Ramos (cell line): ENCODE measurements at regions not wholly inside any gene's neighbourhood (a gene's known extent, or its start where the extent isn't known, plus 50 kb on each side); places are given as distances from the start of the nearest gene placed in this dataset.

Experiments used
- in situ Hi-C: fragments of 300-500 bp; cut with MboI; formaldehyde crosslinking; loops from one replicate; pipeline ENCODE4 v1.14.3; 2022; ENCODE audit warnings: low sequenced_read_pairs; ENCODE audit not compliant: unreplicated experiment

DNA sequence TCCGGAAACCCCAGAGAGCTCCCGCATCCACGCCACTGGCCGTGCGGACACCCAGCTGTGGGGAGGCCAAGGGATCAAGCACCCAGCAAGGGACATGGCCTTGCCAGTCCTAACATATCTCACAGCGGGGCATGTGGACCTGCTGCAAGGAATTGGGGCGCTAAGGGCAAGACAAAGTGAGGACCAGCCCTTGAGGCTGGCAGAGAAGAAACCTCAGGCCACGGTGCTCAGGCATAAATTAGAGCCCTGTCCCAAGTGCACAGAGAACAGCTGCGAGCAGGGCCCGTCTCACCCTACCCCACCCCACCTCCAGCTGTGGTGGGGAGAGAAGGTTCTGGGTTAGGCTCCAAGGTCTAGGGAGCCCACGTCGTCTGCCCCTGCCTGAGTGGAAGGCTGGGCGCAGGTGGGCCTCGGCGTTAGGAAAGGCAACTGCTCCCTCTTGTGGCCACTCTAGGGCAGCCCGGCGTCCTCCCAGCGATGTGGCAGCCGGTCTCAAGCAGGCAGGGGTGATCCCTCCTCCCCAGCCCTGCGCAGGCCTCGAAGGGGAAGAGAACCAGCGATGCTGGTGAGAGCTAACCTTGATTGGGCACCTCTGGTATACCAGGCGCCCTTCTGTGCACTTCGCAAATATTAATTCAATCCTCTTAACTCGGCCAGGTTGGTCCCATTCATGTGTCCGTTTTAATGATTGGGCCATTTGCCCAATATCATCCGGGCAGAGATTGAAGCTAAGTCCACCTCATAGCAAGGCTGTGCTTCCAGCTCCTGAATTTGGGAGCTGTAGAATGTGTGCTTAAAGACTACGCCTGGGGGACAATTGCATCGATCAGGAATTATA, 235.8 kb downstream of the NFATC2 start:
- in situ Hi-C loops: loop anchor here (5.0 kb wide), 1 partner anchor 314 kb away; no protein-coding TSS in a partner anchor

GRCh38 chr20:51306081-51306480, 236.4 kb downstream of the NFATC2 start:
- in situ Hi-C loops: loop anchor here (5.0 kb wide), 1 partner anchor 314 kb away; no protein-coding TSS in a partner anchor

DNA sequence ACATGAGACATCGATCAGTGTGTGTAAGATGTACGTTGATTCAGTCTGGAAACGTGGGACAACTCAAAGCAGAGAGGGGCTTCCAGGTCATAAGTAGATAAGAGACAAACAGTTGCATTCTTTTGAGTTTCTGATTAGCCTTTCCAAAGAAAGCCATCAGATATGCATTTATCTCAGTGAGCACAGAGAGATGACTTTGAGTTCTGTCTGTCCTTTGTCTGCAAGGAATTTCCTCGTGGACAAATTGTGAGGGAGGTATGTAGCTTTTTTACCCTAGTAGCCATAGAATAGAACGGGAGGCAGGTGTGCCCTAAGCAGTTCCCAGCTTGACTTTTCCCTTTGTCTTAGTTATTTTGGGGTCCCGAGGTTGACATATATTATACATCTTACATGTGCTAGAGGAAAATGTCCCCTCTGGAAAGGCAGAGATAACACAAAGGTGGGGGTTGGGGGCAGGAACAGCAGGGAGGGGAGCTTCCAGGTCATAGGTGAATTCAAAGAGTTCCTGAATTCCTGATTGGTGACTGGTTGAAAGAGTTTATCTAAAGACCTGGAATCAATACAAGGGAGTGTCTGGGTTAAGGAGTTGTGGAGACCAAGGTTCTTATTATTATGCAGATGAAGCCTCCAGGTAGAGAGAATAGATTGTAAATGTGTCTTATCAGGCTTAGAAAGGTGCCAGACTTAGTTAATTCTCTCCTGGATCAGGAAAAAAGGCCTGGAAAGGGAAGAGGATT, 237.0 kb downstream of the NFATC2 start:
- in situ Hi-C loops: loop anchor here (5.0 kb wide), 1 partner anchor 313 kb away; no protein-coding TSS in a partner anchor

DNA sequence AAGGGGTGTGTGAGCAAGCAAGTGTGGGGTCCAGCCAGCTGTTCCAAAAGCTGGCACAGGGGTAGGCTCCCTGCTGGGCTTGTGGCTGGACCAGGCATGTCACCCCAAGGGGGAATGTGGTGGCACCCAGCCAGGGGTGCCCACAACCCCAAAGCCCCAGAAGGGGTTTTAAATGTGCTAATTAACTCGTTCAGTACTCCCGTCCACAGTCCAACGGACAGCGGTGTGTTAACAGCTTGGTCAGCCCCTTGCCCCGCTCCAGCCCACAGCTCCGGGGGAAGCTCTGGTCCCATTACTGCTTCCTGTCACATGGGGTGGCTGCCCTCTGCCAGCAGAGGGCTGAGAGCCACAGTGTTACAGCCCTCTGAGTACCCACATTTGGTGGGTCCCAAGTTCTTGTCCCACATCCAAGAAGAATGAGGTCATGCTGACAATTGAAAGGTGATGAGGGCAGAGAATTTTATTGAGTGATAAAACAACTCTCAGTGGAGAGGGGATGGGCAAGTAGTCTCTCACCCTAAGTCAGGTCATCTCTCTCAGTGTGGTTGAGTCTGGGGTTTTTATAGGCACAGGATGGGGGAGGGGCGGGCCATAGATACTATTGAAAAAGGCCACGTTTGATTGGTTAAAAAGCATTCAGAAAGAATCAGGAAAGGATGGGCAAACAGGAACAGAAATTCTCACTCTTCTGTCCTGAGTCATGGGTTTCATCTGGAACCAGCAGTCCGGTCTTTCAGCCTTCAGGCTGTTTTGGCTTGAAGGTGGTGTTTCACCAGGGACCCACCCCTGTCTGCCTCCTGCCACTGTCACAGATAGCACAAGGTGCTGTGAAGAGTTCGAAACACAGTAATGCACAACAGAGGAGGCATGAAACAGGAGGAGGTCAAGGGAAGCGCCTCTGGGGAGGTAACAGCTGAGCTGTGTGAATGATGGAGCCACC, 238.5 kb downstream of the NFATC2 start:
- in situ Hi-C loops: no loop called here

GRCh38 chr20:51301026-51301425, 241.5 kb downstream of the NFATC2 start:
- in situ Hi-C loops: no loop called here

DNA sequence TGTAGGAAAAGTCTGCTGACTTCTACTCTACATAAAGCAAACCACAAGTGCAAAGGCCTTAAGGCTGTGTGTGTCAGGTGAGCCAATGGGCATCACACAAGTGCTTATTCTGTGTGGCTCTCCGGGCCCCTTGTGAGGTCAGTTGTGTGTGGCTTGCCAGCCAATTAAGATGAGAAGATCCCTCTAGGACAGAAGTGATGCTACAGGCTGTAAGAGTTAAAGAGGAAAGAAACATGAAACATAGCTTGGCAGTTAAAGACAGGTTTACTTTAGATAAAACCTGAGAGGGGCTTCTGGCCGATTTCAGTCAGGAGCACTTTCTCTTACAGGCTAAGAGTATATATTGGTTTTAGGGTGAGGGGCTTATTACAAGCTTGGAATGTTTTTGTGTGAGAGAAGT, 242.4 kb downstream of the NFATC2 start:
- in situ Hi-C loops: no loop called here

DNA sequence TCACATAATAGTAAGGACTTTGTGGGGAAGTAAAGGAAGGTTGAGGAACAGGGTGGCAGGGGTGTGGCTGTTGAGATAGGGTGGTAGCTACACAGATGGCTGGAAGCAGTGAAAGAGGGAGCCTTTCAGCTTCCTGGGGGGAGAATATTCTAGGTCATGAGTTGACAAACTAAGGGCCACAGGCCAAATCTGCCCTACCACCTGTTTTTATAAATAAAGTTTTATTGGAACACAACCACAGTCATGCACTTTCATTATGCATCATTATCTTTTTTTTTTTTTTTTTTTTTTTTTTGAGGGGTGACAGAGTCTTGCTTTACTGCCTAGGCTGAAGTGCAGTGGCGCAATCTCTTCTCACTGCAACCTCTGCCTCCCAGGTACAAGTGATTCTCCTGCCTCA, 243.1 kb downstream of the NFATC2 start:
- in situ Hi-C loops: loop anchor here (10.0 kb wide), 1 partner anchor 515 kb away; no protein-coding TSS in a partner anchor

DNA sequence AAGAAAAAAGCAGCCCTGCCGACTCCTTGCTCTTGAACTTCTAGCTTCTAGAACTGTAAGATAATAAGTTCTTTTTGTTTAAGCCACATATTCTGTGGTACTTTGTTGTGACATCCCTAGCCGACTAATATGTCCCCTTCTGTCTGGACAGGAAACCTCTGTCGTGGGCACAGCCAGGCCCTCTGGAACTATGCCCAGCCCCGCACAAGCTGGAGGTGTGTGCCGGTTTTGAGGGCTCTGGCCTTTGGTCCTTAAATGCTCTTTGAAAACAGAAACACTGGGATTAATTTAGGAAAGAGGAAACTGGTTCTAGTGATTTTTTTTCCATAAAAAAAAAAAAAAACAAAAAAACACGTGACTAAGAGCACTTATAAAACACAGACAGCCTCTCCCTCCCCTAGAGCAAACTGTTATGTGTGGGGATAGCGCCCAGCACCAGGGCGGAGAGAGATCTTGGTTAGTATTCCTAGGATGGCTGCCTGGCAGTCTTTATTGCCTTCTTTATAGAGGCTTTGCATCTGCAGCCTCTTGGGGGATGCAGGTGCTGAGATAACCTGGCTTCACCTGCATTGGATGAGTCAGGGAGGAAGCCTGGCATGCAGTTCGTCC, 244.3 kb downstream of the NFATC2 start:
- in situ Hi-C loops: loop anchor here (10.0 kb wide), 1 partner anchor 513 kb away; no protein-coding TSS in a partner anchor

DNA sequence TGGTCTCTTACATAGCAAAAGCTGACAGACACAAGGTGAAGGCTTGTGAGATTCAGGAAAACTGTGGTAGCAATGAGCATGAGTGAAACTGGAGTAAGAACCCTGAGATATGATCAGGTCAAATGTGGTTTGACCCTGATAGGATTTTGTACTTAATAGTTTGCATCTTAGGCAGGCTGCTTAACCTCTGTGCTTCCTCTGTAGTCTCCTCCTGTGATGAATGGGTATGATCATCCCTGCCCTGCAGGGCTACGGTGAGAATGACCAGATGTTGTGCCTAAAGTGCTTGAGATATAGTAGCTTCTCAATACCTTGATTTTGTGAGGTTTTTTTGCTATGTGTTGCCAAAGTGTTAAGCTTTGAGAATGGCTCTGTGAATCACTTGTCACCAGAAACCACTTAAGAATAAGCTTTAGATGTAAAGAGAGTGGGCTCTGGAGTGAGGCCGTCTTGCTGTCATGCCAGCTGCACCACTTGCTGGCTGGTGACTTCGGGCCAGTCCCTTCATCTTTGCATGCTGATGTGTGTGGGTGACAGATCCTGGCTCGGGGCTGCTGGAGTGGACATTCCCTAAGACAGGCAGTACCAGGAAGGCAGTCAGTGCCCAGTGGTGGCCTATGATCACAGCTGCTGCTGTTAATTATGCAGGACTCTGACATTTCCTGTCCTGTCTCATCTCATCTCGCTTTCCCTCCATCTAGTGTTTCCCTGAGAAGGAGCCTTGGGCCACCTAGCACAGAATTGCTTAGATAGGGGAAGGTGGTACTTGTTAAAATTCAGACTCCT, 254.7 kb downstream of the NFATC2 start:
- in situ Hi-C loops: no loop called here

GRCh38 chr20:51286758-51287157, 255.8 kb downstream of the NFATC2 start:
- in situ Hi-C loops: no loop called here

GRCh38 chr20:51285684-51286083, 256.8 kb downstream of the NFATC2 start:
- in situ Hi-C loops: no loop called here

DNA sequence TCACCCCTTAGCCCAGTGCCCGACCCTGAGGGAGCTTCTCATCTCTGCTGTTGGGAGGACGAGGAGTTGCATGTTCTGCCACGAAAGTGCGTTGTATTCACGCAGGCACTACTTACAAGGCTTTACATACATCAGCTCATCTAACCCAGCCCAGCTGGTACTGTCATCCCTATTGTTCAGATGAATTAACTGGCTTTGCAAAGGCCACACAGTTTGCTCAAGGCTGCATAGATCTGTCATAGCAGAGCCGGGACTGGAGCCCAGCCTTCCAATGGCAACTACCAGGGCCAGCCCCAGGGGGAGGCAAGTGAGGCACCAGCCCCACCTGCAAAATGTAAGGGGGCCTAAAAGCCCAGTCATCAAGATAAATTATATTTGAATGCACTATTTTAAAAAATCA, 257.6 kb downstream of the NFATC2 start:
- in situ Hi-C loops: no loop called here

DNA sequence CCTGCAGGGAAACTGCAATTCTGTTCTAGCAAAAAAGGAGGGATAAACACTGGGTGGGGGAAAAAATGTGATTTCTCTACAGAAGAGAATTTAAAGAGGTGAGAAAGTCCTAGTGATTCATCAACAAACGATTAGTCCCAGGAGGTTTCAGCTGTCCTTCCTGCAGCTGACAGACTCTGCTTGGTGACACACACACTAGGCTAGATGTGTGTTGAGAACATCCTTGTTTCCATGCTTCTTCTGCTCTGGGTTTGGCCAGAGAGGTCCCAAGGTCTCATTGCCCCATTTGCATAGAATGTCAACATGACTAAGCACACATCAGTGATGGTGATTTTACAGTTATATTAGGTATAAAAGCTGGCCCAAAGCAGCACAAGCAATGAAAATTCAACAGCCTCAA, 258.3 kb downstream of the NFATC2 start:
- in situ Hi-C loops: no loop called here

- in situ Hi-C loops: no loop called here
Measured at GRCh38 chr20:51281521-51281920, 258.6 kb upstream of the KCNG1 start.

- in situ Hi-C loops: no loop called here
Measured at GRCh38 chr20:51280047-51280446, 257.1 kb upstream of the KCNG1 start.

DNA sequence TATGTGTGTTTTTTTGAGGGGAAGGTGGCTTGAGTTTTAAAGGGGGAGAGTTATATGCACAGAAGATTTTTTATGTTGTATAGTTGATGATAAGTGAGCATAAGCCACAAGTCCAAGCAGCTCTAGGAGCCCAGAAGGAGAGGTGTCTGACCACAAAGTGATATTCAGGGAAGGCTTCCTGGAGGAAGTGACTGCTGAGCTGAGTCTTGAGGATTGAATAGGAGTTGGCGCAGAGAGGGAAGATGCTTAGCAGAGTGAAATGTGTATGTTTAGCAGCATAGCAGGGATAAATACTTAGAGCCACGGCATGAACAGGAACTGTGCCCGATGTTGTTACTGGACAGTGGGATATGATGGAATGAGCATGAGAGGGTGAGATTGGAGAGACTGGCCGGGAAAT, 255.1 kb upstream of the KCNG1 start:
- in situ Hi-C loops: no loop called here

GRCh38 chr20:51276296-51276695, 253.4 kb upstream of the KCNG1 start:
- in situ Hi-C loops: no loop called here

DNA sequence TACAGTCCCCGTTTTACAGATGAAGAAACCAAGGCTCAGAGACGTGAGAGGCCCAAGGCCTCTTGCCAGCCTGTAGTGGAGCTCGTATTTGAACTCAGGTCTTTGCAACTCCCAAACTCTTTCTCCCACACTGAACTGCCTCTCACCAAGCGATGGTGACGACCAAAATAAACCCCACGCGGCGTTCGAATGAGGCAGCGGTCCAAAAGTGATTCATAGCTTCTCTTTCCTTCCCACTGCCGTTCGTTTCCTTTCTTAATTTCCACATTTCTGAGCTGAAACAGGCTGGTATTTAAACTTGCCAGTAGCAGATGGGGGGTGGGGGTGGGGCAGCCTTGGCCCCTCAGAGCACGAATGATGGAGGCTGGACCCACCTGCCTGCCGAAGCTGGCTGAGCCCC, 252.9 kb upstream of the KCNG1 start:
- in situ Hi-C loops: no loop called here

GRCh38 chr20:51275181-51275580, 252.3 kb upstream of the KCNG1 start:
- in situ Hi-C loops: no loop called here
